ENCODE measurements at regions not wholly inside any gene's neighbourhood (a gene's known extent, or its start where the extent isn't known, plus 50 kb on each side); places are given as distances from the start of the nearest gene placed in this dataset.

DNA sequence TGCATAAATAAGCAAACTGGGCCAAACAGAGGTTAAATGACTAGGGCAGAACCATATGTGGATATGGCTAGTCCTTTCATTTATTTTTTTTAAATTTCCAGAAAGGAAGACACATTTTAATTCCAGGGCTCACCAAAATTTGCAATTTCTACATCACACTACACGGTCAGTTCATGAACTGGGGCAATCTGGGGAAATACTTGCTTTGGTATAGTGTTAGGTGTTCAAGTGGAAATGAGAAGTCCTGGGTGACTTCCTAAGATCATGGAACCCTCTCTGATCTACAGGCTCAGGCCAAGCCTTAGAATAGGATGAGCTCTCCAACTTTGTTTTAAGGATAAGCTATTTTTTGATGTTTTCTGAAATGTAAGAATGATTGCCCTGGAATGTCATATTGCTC lies 128.6 kb upstream of the SPACA1 start:
- 86 to 97% (median 94%) methylated on average over 1 of the region's 1 CpG for WGBS, 3 donors
- Histone ChIP-seq H3K27me3 (no peaks in the 10 kb centered on the region), H3K36me3 (no peaks in the 10 kb centered on the region), H3K4me1 (ENCODE audit: insufficient read depth) (no peaks in the 10 kb centered on the region), H3K27ac (no peak overlapping the region), H3K9me3 (no peaks in the 10 kb centered on the region), H3K4me3 (no peak overlapping the region)
- no peak for DNase-seq
- TF ChIP-seq EP300 (IDR thresholded peaks at IDR 0.05) (no peak), POLR2A (IDR thresholded peaks at IDR 0.05) (no peak)
- TF ChIP-seq, protein P1, sequence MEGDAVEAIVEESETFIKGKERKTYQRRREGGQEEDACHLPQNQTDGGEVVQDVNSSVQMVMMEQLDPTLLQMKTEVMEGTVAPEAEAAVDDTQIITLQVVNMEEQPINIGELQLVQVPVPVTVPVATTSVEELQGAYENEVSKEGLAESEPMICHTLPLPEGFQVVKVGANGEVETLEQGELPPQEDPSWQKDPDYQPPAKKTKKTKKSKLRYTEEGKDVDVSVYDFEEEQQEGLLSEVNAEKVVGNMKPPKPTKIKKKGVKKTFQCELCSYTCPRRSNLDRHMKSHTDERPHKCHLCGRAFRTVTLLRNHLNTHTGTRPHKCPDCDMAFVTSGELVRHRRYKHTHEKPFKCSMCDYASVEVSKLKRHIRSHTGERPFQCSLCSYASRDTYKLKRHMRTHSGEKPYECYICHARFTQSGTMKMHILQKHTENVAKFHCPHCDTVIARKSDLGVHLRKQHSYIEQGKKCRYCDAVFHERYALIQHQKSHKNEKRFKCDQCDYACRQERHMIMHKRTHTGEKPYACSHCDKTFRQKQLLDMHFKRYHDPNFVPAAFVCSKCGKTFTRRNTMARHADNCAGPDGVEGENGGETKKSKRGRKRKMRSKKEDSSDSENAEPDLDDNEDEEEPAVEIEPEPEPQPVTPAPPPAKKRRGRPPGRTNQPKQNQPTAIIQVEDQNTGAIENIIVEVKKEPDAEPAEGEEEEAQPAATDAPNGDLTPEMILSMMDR (IDR thresholded peaks at IDR 0.05): no peak
- intact Hi-C loops (cut with DNase I): loop anchor here in 1 of 4 donors (5.0 kb wide), 1 partner anchor 42 kb away; no protein-coding TSS in a partner anchor

DNA sequence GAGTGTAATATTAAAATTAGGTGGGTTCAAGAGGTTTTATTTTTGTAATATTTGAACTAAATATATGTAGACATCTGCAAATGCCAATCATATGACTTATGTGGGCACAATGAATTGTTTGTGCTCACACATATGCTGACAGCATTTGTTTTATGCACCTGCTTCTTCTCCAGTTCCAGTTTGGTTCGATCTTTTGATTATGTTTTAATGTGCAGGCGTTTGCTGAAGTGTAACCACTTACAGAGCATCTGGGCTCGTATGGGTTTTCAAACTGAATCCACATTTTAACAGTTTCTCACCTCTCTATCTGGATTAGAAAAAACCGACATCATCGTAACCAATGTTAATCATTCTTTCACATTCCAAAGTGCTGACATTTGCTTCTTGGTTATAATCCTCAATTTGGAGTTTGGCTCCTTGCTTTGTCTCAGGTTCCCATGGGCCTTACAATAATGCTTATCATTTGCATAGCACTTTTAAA lies 129.1 kb upstream of the SPACA1 start:
- intact Hi-C loops (cut with DNase I): loop anchor here in 1 of 4 donors (5.0 kb wide), 1 partner anchor 41 kb away; no protein-coding TSS in a partner anchor

DNA sequence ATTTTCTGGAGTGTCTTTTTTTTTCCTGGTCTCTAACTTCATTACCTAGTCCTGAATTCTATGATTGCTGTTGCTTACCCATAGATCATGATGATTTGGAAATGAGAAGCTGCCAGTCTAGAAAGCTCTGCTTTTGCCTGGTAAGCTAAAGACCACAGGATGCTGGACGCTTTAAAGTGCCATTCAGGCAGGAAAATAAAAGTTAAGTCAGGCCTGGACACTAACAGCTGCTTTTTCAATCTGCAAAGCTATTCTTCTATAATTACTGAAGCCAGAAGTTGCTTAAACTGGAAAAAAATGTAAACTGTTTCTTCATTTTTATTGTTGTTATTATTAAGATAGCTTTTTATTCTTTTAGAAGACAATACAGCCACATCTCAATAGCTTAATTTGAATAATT lies 129.8 kb upstream of the SPACA1 start:
- Histone ChIP-seq H3K36me3 (no peaks in the 10 kb centered on the region), H3K4me1 (ENCODE audit: insufficient read depth) (no peaks in the 10 kb centered on the region), H3K4me3 (no peak overlapping the region), H3K9me3 (no peaks in the 10 kb centered on the region), H3K27me3 (no peaks in the 10 kb centered on the region), H3K27ac (no peak overlapping the region)
- TF ChIP-seq POLR2A (IDR thresholded peaks at IDR 0.05): no peak
- TF ChIP-seq, protein P1 (IDR thresholded peaks at IDR 0.05): no peak
- no peak for TF ChIP-seq EP300 (IDR thresholded peaks at IDR 0.05)
- intact Hi-C loops (cut with DNase I): loop anchor here in 1 of 4 donors (5.0 kb wide), 1 partner anchor 41 kb away; no protein-coding TSS in a partner anchor
- DNase-seq: no peak
- 13 to 41% (median 39%) methylated on average over 1 of the region's 1 CpG for WGBS, 3 donors

More for the DNA sequence above, 129.1 kb upstream of the SPACA1 start:
- WGBS, 3 donors: 55 to 70% (median 66%) methylated on average over 5 of the region's 5 CpGs
- no peaks in the 10 kb centered on the region for H3K36me3 ChIP-seq
- no peaks in the 10 kb centered on the region for H3K4me1 ChIP-seq (ENCODE audit: insufficient read depth)
- H3K4me3 ChIP-seq: no peak overlapping the region
- TF ChIP-seq EP300 (IDR thresholded peaks at IDR 0.05): no peak
- no peak for TF ChIP-seq POLR2A (IDR thresholded peaks at IDR 0.05)
- TF ChIP-seq, protein P1 (IDR thresholded peaks at IDR 0.05): no peak
- no peak for DNase-seq
- no peaks in the 10 kb centered on the region for H3K9me3 ChIP-seq
- no peak overlapping the region for H3K27ac ChIP-seq
- H3K27me3 ChIP-seq: no peaks in the 10 kb centered on the region

DNA sequence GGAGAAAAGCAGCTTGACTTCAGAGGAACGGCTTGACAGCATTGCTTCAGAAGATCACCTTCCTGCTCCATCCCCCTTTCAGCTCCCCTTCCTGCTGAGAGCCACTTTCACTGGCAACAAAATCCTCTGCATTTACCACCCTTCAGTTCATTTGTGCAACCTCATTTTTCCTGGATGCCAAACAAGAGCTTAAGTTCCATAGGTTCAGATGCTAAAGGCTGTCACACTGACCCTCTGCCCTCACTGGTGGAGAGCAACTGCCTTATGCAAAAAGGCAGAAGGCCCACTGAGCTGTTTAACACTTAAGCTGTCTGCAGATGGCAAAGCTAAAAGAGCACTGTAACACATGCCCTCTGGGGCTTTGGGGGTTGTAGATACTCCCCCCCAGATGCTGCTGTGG lies 131.2 kb upstream of the SPACA1 start:
- Histone ChIP-seq H3K36me3 (no peaks in the 10 kb centered on the region), H3K27me3 (no peaks in the 10 kb centered on the region), H3K27ac (no peak overlapping the region), H3K9me3 (no peaks in the 10 kb centered on the region), H3K4me3 (no peak overlapping the region), H3K4me1 (ENCODE audit: insufficient read depth) (no peaks in the 10 kb centered on the region)
- WGBS, 3 donors: 91 to 95% (median 91%) methylated on average over 1 of the region's 1 CpG
- TF ChIP-seq EP300 (IDR thresholded peaks at IDR 0.05) (no peak), POLR2A (IDR thresholded peaks at IDR 0.05) (no peak)
- TF ChIP-seq, protein P1 (IDR thresholded peaks at IDR 0.05): no peak
- intact Hi-C loops (cut with DNase I): loop anchor here in 1 of 4 donors (5.0 kb wide), 1 partner anchor 39 kb away; no protein-coding TSS in a partner anchor
- no peak for DNase-seq

All from ovary (tissue), 7 donors.